HK-2 (cell line): ENCODE measurements at regions not wholly inside any gene's neighbourhood (a gene's known extent, or its start where the extent isn't known, plus 50 kb on each side); places are given as distances from the start of the nearest gene placed in this dataset.
"Not testable (repeated sequence)": the region's sequence is repeated elsewhere in the genome, so short reads cannot be mapped to it uniquely, and the experiment has no call there.

Experiments used
- DNase-seq: peaks from one replicate; pipeline ENCODE4 v3.0.0-alpha.2; 2018; ENCODE audit not compliant: unreplicated experiment

GRCh38 chr12:131600160-131600532 lies 110.7 kb upstream of the SFSWAP start:
- no peak for DNase-seq

GRCh38 chr12:131601499-131601898 lies 109.4 kb upstream of the SFSWAP start:
- DNase-seq: not testable (repeated sequence)

GRCh38 chr12:131603106-131603938 lies 107.6 kb upstream of the SFSWAP start:
- DNase-seq: no peak

GRCh38 chr12:131603939-131604795 lies 106.7 kb upstream of the SFSWAP start:
- no peak for DNase-seq

- DNase-seq: no peak
Measured at GRCh38 chr12:131604859-131605258, 106.0 kb upstream of the SFSWAP start.

GRCh38 chr12:131605304-131605829 lies 105.5 kb upstream of the SFSWAP start:
- DNase-seq: no peak

- no peak for DNase-seq
Measured at GRCh38 chr12:131606218-131606901, 104.5 kb upstream of the SFSWAP start.

- no peak for DNase-seq
Measured at GRCh38 chr12:131607658-131608447, 103.0 kb upstream of the SFSWAP start.

- DNase-seq: peak; percentile 50
Measured at GRCh38 chr12:131608740-131609690, 101.9 kb upstream of the SFSWAP start.

- DNase-seq: no peak
Measured at GRCh38 chr12:131609762-131610161, 101.1 kb upstream of the SFSWAP start.

GRCh38 chr12:131610181-131610580 lies 100.7 kb upstream of the SFSWAP start:
- no peak for DNase-seq

GRCh38 chr12:131610891-131611290 lies 100.0 kb upstream of the SFSWAP start:
- DNase-seq: no peak

GRCh38 chr12:131611416-131612091 lies 99.3 kb upstream of the SFSWAP start:
- no peak for DNase-seq

GRCh38 chr12:131612092-131612755 lies 98.7 kb upstream of the SFSWAP start:
- DNase-seq: no peak

- DNase-seq: no peak
Measured at GRCh38 chr12:131613186-131613585, 97.7 kb upstream of the SFSWAP start.

GRCh38 chr12:131613678-131614077 lies 97.2 kb upstream of the SFSWAP start:
- DNase-seq: no peak

- no peak for DNase-seq
Measured at GRCh38 chr12:131615326-131616042, 95.4 kb upstream of the SFSWAP start.

GRCh38 chr12:131616043-131616700 lies 94.7 kb upstream of the SFSWAP start:
- DNase-seq: no peak
